Activated CD4-positive, alpha-beta T cell treated with anti-CD3 and anti-CD28 coated beads, Interleukin-2, amount 50 U/mL, for 48 hours (primary cell): ENCODE measurements at regions not wholly inside any gene's neighbourhood (a gene's known extent, or its start where the extent isn't known, plus 50 kb on each side); places are given as distances from the start of the nearest gene placed in this dataset.

Experiments
- DNase-seq, 2 experiments: peaks; one replicate each; pipeline ENCODE4 v3.0.0-alpha.2; 2020

DNA sequence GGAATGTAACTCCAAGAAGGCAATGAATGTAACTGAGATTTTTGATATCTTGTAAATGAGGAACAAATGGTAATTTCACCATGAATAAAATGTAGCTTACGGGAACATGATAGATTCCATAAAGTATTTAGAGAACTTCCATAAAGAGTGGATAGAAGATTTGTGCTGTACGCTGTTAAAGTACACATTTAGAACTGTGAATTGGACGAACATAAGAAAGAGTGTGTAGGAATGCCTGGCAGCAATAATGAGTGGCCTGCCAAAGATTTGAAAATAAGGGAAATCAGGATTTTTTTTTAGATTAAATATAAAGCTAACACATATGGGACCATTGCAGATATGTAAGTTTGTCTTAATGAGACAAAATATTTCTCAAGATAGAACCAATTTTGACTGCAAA, 1153.3 kb upstream of the EYS start:
- DNase-seq = no peak

- DNase-seq = no peak
Measured at GRCh38 chr6:66858196-66858595, 1151.2 kb upstream of the EYS start.

DNA sequence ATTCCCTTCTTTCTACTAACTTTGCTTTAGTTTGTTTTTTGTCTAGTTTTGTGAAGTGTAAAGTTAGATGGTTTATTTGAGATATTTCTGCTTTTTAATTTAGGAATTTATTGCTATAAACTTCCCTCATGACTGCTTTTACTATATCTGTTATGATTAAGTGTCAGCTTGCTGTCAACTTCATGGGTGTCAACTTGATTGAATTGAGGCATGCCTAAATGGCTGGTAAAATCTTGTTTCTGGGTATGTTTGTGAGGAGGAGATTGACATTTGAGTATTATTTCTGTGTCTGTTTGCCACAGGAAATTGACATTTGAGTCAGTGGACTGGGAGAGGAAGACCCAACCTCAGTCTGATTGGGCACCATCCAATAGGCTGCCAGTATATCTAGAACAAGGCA, 1147.0 kb upstream of the EYS start:
- no peak for DNase-seq

- no peak for DNase-seq
Measured at GRCh38 chr6:66851930-66852329, 1144.9 kb upstream of the EYS start.

GRCh38 chr6:66849843-66850242, 1142.8 kb upstream of the EYS start:
- DNase-seq = no peak

- no peak for DNase-seq
Measured at GRCh38 chr6:66848244-66848953, 1141.4 kb upstream of the EYS start.

DNA sequence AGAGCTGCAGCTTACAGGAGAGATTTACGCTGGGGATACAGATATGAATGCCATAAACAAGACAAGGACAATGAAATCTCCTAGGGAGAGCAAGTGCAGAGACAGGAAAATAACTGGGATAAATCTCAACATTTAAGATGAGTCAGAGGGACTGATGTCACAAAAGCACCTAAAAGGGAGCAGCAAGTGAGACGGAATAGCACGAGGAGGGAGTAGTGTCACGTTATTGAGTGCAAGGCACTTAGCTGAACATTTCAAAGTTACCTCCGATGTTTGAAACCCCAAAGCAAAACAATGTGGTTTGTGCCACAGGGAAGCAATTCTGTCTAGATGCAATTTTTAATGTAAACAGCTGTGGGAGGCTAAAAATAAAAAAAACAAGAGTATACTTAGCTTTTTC, 1131.7 kb upstream of the EYS start:
- DNase-seq = no peak

DNA sequence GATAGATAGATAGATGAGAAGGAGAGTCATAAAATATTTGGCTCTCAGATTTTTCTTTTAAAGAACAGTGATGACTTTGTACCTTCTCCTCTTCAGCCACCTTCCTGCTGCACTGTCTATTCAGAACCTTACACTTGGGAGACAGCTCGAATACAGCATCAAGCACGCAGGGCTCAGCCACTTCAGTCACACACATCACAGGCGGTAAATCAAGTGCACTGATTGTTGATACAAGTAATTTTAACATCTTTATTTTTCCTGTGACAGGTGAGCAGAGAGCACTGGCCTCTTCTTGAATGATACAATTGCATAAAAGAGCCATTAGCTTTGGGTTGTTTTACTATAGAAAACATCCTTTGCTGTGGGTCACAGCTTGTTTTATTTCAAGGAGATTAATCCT, 1118.5 kb upstream of the EYS start:
- DNase-seq = no peak

DNA sequence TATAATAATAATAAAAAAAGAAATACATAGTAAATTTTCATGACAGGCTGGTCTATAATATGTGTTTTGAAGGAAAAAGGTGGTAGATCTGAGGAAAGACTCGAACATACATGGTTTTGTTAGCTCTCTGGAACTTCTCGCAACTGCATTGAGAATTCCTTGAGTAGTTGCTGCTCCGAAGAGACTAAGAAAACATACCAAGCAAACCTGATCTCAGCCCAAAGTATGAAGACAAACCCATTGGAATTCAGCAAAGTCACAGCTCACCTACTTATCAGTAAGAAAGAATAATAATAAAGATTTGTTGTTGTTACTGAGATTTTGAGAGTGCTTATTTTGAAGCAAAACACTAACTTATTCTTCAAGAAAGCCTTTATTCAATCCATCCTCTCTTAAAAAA, 1107.1 kb upstream of the EYS start:
- no peak for DNase-seq

DNA sequence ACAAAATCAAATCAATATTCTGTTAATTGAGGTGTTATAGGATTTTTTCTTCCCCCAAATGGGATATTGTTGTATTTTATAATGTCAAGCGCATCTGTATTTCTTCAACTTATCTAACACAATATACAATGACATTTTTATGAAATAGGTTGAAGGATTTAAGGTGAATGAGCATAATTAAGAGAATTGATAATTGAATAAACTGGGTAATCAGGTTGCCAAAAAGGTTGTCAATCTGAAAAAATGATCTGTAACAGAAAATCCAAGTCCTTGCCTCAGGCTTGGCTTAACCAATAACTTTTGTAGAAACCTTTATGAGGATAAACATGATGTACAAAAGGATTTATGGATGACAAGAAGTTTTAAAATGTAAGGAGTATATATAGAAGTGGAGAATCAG, 1101.7 kb upstream of the EYS start:
- DNase-seq = no peak

DNA sequence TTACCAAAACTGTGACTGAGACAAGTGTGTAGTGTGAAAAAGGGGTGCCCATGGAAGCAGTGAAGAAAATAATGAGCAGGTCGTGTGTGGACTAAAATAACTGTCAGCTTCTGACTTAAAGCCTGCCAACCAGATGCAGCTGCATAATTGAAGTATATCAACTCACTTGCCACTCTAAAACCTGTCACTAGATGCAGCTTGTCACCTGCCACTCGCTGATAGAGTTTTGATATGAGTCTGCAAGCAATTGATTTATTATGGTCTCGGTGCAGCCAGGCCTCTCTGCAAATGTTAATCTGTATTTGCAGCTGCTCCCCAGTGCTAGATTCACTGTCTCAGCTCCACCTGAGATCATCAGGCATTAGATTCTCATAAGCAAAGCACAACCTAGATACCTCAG, 1090.0 kb upstream of the EYS start:
- DNase-seq = no peak

DNA sequence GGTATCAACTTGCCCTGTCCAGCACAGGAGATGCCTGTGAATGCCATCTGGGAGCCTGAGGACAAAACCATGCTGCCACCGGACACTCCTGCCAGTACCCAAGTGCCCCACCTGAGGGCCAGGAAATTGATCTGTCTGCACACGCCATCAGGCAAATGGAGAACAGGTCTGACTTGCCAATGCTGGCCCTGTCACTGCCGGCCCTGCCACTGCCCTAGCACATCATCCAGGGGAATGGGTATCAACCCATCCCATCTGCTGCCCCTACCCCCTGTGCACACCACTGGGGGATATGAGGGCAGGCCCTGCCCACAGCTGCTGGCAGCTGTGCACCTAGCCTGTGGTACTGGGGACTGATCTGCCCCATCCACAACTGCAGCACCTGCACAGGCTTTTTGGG, 1081.6 kb upstream of the EYS start:
- no peak for DNase-seq

GRCh38 chr6:66772800-66773199, 1065.8 kb upstream of the EYS start:
- DNase-seq = no peak

GRCh38 chr6:66771626-66772025, 1064.6 kb upstream of the EYS start:
- DNase-seq = no peak

DNA sequence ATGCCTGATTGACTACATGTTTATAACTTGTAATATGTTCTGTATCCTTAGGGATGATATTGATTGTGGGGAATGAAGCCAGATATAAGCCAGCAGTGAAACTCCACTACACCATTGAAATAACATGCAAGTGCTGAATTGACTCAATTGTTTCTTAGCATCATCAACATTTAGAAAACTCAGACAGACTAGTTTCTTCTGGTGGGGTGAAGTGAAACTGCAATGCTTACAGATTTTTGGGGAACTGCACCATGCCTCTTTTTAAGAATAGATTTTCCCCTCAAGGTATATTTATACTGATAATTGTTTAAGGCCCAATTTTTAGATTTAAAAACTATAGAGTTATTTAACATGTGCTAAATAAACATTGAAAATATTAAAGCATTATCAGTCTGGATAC, 1044.6 kb upstream of the EYS start:
- no peak for DNase-seq

GRCh38 chr6:66740346-66740745, 1033.3 kb upstream of the EYS start:
- DNase-seq = no peak

DNA sequence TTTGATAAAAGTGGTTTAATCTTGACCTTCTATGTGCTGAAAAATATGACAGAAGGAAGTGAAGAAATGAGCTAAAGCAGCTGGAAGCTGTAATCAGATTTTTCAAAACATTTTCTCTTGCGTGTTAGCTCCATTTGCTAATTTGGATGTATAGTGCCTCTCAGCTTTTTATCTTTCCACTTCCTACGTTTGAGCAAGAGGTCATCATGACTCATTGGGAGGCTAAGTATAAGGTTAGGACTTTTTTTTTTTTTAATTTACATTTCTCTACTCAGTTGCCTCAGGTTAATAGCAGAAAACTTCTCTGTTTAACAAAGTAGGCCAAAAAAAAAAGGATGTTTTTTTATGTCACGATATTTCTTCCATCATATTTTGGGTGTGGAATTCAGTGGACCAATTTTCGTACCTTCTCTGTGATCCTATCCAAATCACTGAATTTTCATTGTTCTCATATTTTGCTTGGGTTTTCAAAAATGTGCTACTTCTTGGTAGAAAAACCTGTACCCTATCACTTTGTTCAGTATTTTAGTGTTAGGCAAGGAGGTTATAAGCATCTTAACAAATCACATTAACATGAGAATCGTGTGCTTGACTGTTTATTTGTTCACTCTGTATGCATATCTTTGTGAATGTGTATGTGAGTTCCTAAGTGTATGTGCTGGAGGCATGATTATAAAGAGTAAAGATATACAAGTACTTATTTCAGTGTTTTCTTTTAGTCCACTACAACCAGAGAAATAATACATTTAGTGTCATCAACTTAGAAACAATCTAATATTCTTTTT, 1028.3 kb upstream of the EYS start:
- no peak for DNase-seq

- no peak for DNase-seq
Measured at GRCh38 chr6:66731310-66731709, 1024.3 kb upstream of the EYS start.

- no peak for DNase-seq
Measured at GRCh38 chr6:66725670-66726069, 1018.6 kb upstream of the EYS start.

DNA sequence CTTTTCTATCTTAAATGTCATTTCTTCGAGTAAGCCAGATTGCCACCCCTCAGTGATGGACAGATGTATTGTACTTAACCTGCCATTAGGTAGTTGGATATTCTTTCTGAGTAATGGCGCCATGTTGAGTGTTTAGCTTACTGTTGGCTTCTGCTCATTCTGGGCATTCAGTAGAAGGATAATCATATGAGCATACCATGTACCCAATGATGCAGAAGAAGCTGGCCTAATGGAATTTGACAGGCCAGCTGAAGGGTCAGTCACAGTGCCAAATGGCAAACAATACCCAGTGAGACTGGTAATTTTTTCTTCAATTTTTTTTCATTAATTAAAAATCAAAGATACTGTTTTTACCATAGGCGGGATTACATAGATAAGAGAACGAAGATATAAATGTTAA, 1010.8 kb upstream of the EYS start:
- DNase-seq = no peak

GRCh38 chr6:66699385-66699784, 992.4 kb upstream of the EYS start:
- no peak for DNase-seq

- DNase-seq = no peak
Measured at GRCh38 chr6:66689608-66690007, 982.6 kb upstream of the EYS start.

DNA sequence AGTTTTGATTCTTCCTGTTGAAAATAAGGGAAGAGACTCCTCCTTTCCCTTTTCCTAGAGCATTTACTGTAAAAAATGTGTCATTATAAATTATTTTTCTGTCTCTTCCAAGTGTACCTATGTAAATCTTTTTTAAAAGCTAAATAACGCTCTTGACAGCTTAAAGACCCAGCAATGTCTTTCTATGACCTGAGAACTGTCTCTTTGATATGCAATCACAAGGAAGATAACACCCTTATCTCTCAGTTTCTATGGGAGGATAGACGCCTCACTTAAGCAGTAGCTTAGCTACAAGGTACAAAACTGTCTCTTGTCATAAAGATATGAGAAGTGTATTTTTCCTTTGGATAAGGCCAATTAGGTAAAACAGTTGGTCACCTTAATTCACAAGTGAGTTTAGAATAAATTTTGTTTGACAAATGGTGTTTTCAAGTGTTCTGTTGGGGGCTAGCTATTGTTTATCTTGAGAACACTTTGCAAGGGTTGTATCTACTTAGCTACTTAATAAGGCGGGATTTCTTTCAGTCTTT, 980.6 kb upstream of the EYS start:
- no peak for DNase-seq

GRCh38 chr6:66675906-66676305, 968.9 kb upstream of the EYS start:
- DNase-seq = no peak

DNA sequence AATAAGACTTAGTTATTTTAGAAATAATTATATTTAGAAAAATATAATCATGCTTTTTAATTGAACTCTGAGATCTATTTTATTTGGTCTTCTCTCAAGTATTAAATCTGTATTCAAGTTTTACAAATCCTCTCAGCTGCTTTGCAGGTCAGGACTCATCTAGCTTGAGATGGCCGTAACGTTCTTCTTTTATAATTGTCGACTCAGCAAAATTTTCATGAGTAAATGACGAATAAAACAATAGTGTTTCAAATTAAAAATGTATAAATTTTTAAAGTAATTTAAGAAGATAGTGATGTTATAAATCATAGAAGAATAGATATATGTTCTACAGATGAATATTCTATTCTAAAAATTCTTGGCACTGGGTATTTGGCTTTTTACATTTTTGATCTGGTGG, 957.1 kb upstream of the EYS start:
- DNase-seq = no peak
